Activated T-helper 2 cell treated with anti-CD3 and anti-CD28 coated beads, Interferon-gamma antibody, Interleukin-2, Interleukin-4, amounts not matched to agents 10 μg/mL and 5 μg/mL and 100 μg/mL, durations not matched to agents 14 hours and 24 hours and 36 hours (primary cell): ENCODE measurements at regions not wholly inside any gene's neighbourhood (a gene's known extent, or its start where the extent isn't known, plus 50 kb on each side); places are given as distances from the start of the nearest gene placed in this dataset.

Source experiments
- DNase-seq: peaks from one replicate; pipeline ENCODE4 v3.0.0; 2021; ENCODE audit warnings: low spot score
- H3K27ac Mint-ChIP-seq: one replicate; pipeline ENCODE4 v1.8.0; 2021; ENCODE audit warnings: mixed read lengths
- H3K27me3 Mint-ChIP-seq: one replicate; pipeline ENCODE4 v1.8.0; 2021; ENCODE audit warnings: low read depth, mixed read lengths
- H3K36me3 Mint-ChIP-seq: one replicate; pipeline ENCODE4 v1.8.0; 2021; ENCODE audit warnings: low read depth, mixed read lengths
- H3K4me1 Mint-ChIP-seq: one replicate; pipeline ENCODE4 v1.8.0; 2021; ENCODE audit warnings: low read depth, mixed read lengths
- H3K4me3 Mint-ChIP-seq: one replicate; pipeline ENCODE4 v1.8.0; 2021; ENCODE audit warnings: low read depth, mild to moderate bottlenecking, moderate library complexity, mixed read lengths
- H3K9me3 Mint-ChIP-seq: one replicate; pipeline ENCODE4 v1.8.0; 2021; ENCODE audit warnings: mixed read lengths
- intact Hi-C: fragments of 100-400 bp; cut with micrococcal nuclease; formaldehyde crosslinking; loops from one replicate; pipeline ENCODE4 v1.15.1; 2023

- DNase-seq: no peak
- no peak overlapping the region for H3K4me3 Mint-ChIP-seq
- H3K9me3 Mint-ChIP-seq: no peaks in the 10 kb centered on the region
- intact Hi-C loops: no loop called here
- H3K27me3 Mint-ChIP-seq: no peaks in the 10 kb centered on the region
- H3K4me1 Mint-ChIP-seq: no peaks in the 10 kb centered on the region
- H3K27ac Mint-ChIP-seq: no peak overlapping the region
- no peaks in the 10 kb centered on the region for H3K36me3 Mint-ChIP-seq
These were observed 229.3 kb upstream of the BCOR start for GRCh38 chrX:40327085-40327484.

GRCh38 chrX:40326186-40326965 is 228.6 kb upstream of the BCOR start:
- Mint-ChIP-seq H3K9me3 (peaks cover under 1% of the 10 kb centered on the region), H3K4me1 (no peaks in the 10 kb centered on the region), H3K27me3 (no peaks in the 10 kb centered on the region), H3K4me3 (no peak overlapping the region), H3K27ac (no peak overlapping the region), H3K36me3 (no peaks in the 10 kb centered on the region)
- DNase-seq: no peak
- intact Hi-C loops: no loop called here

GRCh38 chrX:40325161-40325560 is 227.4 kb upstream of the BCOR start:
- intact Hi-C loops: no loop called here
- H3K9me3 Mint-ChIP-seq: peaks cover 9% of the 10 kb centered on the region
- H3K4me3 Mint-ChIP-seq: no peak overlapping the region
- DNase-seq: no peak
- H3K36me3 Mint-ChIP-seq: no peaks in the 10 kb centered on the region
- no peaks in the 10 kb centered on the region for H3K4me1 Mint-ChIP-seq
- H3K27ac Mint-ChIP-seq: no peak overlapping the region
- no peaks in the 10 kb centered on the region for H3K27me3 Mint-ChIP-seq

GRCh38 chrX:40323977-40324376 is 226.2 kb upstream of the BCOR start:
- H3K36me3 Mint-ChIP-seq: no peaks in the 10 kb centered on the region
- no peak overlapping the region for H3K4me3 Mint-ChIP-seq
- peaks cover 9% of the 10 kb centered on the region for H3K9me3 Mint-ChIP-seq
- DNase-seq: no peak
- intact Hi-C loops: no loop called here
- H3K27ac Mint-ChIP-seq: no peak overlapping the region
- no peaks in the 10 kb centered on the region for H3K4me1 Mint-ChIP-seq
- H3K27me3 Mint-ChIP-seq: no peaks in the 10 kb centered on the region

- peaks cover 17% of the 10 kb centered on the region for H3K9me3 Mint-ChIP-seq
- H3K27ac Mint-ChIP-seq: no peak overlapping the region
- H3K36me3 Mint-ChIP-seq: no peaks in the 10 kb centered on the region
- H3K4me3 Mint-ChIP-seq: no peak overlapping the region
- H3K27me3 Mint-ChIP-seq: no peaks in the 10 kb centered on the region
- DNase-seq: no peak
- intact Hi-C loops: no loop called here
- H3K4me1 Mint-ChIP-seq: no peaks in the 10 kb centered on the region
These were observed 223.1 kb upstream of the BCOR start for GRCh38 chrX:40320819-40321218.

- no peak for DNase-seq
- H3K9me3 Mint-ChIP-seq: peaks cover 22% of the 10 kb centered on the region
- H3K27me3 Mint-ChIP-seq: no peaks in the 10 kb centered on the region
- no peaks in the 10 kb centered on the region for H3K36me3 Mint-ChIP-seq
- H3K4me1 Mint-ChIP-seq: no peaks in the 10 kb centered on the region
- intact Hi-C loops: no loop called here
- H3K4me3 Mint-ChIP-seq: no peak overlapping the region
- H3K27ac Mint-ChIP-seq: no peak overlapping the region
These were observed 221.0 kb upstream of the BCOR start for GRCh38 chrX:40318801-40319200.

- H3K27ac Mint-ChIP-seq: no peak overlapping the region
These were observed 220.3 kb upstream of the BCOR start for GRCh38 chrX:40318076-40318475.

GRCh38 chrX:40316502-40316901 is 218.7 kb upstream of the BCOR start:
- Mint-ChIP-seq H3K27ac (no peak overlapping the region), H3K4me3 (no peak overlapping the region), H3K9me3 (peaks cover 22% of the 10 kb centered on the region), H3K27me3 (no peaks in the 10 kb centered on the region), H3K4me1 (no peaks in the 10 kb centered on the region), H3K36me3 (no peaks in the 10 kb centered on the region)
- no peak for DNase-seq
- intact Hi-C loops: no loop called here

More at GRCh38 chrX:40318076-40318475, 220.3 kb upstream of the BCOR start:
- H3K9me3 Mint-ChIP-seq: peaks cover 22% of the 10 kb centered on the region
- no peaks in the 10 kb centered on the region for H3K36me3 Mint-ChIP-seq
- intact Hi-C loops: no loop called here
- no peaks in the 10 kb centered on the region for H3K27me3 Mint-ChIP-seq
- no peak overlapping the region for H3K4me3 Mint-ChIP-seq
- no peak for DNase-seq
- no peaks in the 10 kb centered on the region for H3K4me1 Mint-ChIP-seq

GRCh38 chrX:40314070-40314469 is 216.3 kb upstream of the BCOR start:
- intact Hi-C loops: no loop called here
- H3K27me3 Mint-ChIP-seq: no peaks in the 10 kb centered on the region
- H3K36me3 Mint-ChIP-seq: no peaks in the 10 kb centered on the region
- no peak overlapping the region for H3K4me3 Mint-ChIP-seq
- H3K4me1 Mint-ChIP-seq: no peaks in the 10 kb centered on the region
- DNase-seq: no peak
- peaks cover 13% of the 10 kb centered on the region for H3K9me3 Mint-ChIP-seq
- H3K27ac Mint-ChIP-seq: no peak overlapping the region

GRCh38 chrX:40313269-40313668 is 215.5 kb upstream of the BCOR start:
- Mint-ChIP-seq H3K36me3 (no peaks in the 10 kb centered on the region), H3K4me3 (no peak overlapping the region), H3K27ac (no peak overlapping the region), H3K9me3 (peaks cover 13% of the 10 kb centered on the region), H3K27me3 (no peaks in the 10 kb centered on the region), H3K4me1 (no peaks in the 10 kb centered on the region)
- intact Hi-C loops: no loop called here
- no peak for DNase-seq

GRCh38 chrX:40310447-40310846 is 212.7 kb upstream of the BCOR start:
- Mint-ChIP-seq H3K9me3 (peaks cover under 1% of the 10 kb centered on the region), H3K4me3 (no peak overlapping the region), H3K27ac (no peak overlapping the region), H3K27me3 (peaks cover 2% of the 10 kb centered on the region), H3K36me3 (no peaks in the 10 kb centered on the region), H3K4me1 (no peaks in the 10 kb centered on the region)
- DNase-seq: no peak
- intact Hi-C loops: no loop called here

GRCh38 chrX:40310016-40310415 is 212.3 kb upstream of the BCOR start:
- H3K4me1 Mint-ChIP-seq: no peaks in the 10 kb centered on the region
- intact Hi-C loops: no loop called here
- DNase-seq: no peak
- peaks cover 2% of the 10 kb centered on the region for H3K27me3 Mint-ChIP-seq
- H3K27ac Mint-ChIP-seq: no peak overlapping the region
- H3K4me3 Mint-ChIP-seq: no peak overlapping the region
- no peaks in the 10 kb centered on the region for H3K9me3 Mint-ChIP-seq
- H3K36me3 Mint-ChIP-seq: no peaks in the 10 kb centered on the region

- Mint-ChIP-seq H3K4me3 (no peak overlapping the region), H3K4me1 (peaks cover 10% of the 10 kb centered on the region), H3K9me3 (no peaks in the 10 kb centered on the region), H3K27me3 (peaks cover 2% of the 10 kb centered on the region), H3K36me3 (no peaks in the 10 kb centered on the region), H3K27ac (no peak overlapping the region)
- DNase-seq: no peak
- intact Hi-C loops: no loop called here
These were observed 210.1 kb upstream of the BCOR start for GRCh38 chrX:40307871-40308270.

- Mint-ChIP-seq H3K27ac (no peak overlapping the region), H3K4me1 (peaks cover 25% of the 10 kb centered on the region), H3K27me3 (peaks cover 2% of the 10 kb centered on the region), H3K36me3 (no peaks in the 10 kb centered on the region), H3K9me3 (no peaks in the 10 kb centered on the region), H3K4me3 (no peak overlapping the region)
- DNase-seq: no peak
- intact Hi-C loops: no loop called here
These were observed 206.4 kb upstream of the BCOR start for GRCh38 chrX:40304115-40304514.
